GM23248 (cell line): ENCODE measurements at regions not wholly inside any gene's neighbourhood (a gene's known extent, or its start where the extent isn't known, plus 50 kb on each side); places are given as distances from the start of the nearest gene placed in this dataset.
A peak's percentile ranks its signal among the peaks of the same experiment; 100 is the strongest.
"Not testable (repeated sequence)": the region's sequence is repeated elsewhere in the genome, so short reads cannot be mapped to it uniquely, and the experiment has no call there.

ENCODE experiments used
- DNase-seq: peaks from one replicate; pipeline ENCODE4 v3.0.0-alpha.2; 2015
- H2AFZ ChIP-seq: fragments of 200-600 bp; sonication (generic); 2 replicates; pipeline ENCODE4 v1.6.1; 2016; ENCODE audit warnings: antibody characterized with exemption
- H3F3A ChIP-seq: fragments of 200-600 bp; sonication (generic); 2 replicates; pipeline ENCODE4 v1.6.1; 2016; ENCODE audit warnings: mild to moderate bottlenecking, antibody characterized with exemption, mixed run types; ENCODE audit not compliant: insufficient read depth
- H3K27ac ChIP-seq: fragments of 200-600 bp; sonication (generic); 2 replicates; pipeline ENCODE4 v1.5.1; 2016; ENCODE audit warnings: mild to moderate bottlenecking
- H3K27me3 ChIP-seq: fragments of 200-600 bp; sonication (generic); replicated peaks from 2 replicates; pipeline ENCODE4 v1.6.1; 2016; ENCODE audit warnings: mild to moderate bottlenecking; ENCODE audit not compliant: insufficient read depth
- H3K36me3 ChIP-seq: fragments of 200-600 bp; sonication (generic); 2 replicates; pipeline ENCODE4 v1.6.1; 2016; ENCODE audit warnings: low read depth, mild to moderate bottlenecking
- H3K4me1 ChIP-seq: fragments of 200-600 bp; sonication (generic); 2 replicates; pipeline ENCODE4 v1.6.1; 2016; ENCODE audit warnings: mild to moderate bottlenecking; ENCODE audit not compliant: insufficient read depth
- H3K4me2 ChIP-seq: fragments of 200-600 bp; sonication (generic); one replicate; pipeline ENCODE4 v1.6.1; 2016; ENCODE audit warnings: mild to moderate bottlenecking; ENCODE audit not compliant: unreplicated experiment
- H3K4me3 ChIP-seq: fragments of 200-600 bp; sonication (generic); 2 replicates; pipeline ENCODE4 v1.5.1; 2016; ENCODE audit warnings: mild to moderate bottlenecking
- H3K79me2 ChIP-seq: fragments of 200-600 bp; sonication (generic); 2 replicates; pipeline ENCODE4 v1.6.1; 2016; ENCODE audit warnings: mild to moderate bottlenecking; ENCODE audit not compliant: insufficient read depth
- H3K9ac ChIP-seq: fragments of 200-600 bp; sonication (generic); 2 replicates; pipeline ENCODE4 v1.6.1; 2016; ENCODE audit warnings: mild to moderate bottlenecking
- H3K9me2 ChIP-seq: fragments of 200-600 bp; sonication (generic); 2 replicates; pipeline ENCODE4 v1.6.1; 2016; ENCODE audit warnings: mixed run types, mild to moderate bottlenecking, moderate library complexity; ENCODE audit not compliant: insufficient read depth
- H3K9me3 ChIP-seq: fragments of 200-600 bp; sonication (generic); one replicate; pipeline ENCODE4 v1.6.1; 2017; ENCODE audit warnings: low read depth
- H4K20me1 ChIP-seq: fragments of 200-600 bp; sonication (generic); 2 replicates; pipeline ENCODE4 v1.6.0; 2016; ENCODE audit not compliant: insufficient read depth
- EZH2 ChIP-seq: fragments of 200-600 bp; sonication (generic); IDR thresholded peaks from 2 replicates; pipeline ENCODE4 v1.6.1; 2018; ENCODE audit warnings: antibody characterized with exemption, mild to moderate bottlenecking; ENCODE audit not compliant: insufficient read depth, poor library complexity, severe bottlenecking
- EZH2phosphoT487 ChIP-seq: fragments of 200-600 bp; sonication (generic); IDR thresholded peaks from 2 replicates; pipeline ENCODE4 v1.6.1; 2018; ENCODE audit warnings: antibody characterized with exemption, moderate library complexity, mild to moderate bottlenecking, low read depth; ENCODE audit not compliant: insufficient read depth
- WGBS, 2 experiments: methylation state at CpG; one replicate each; pipeline ENCODE4 v1.1.6; 2015 to 2017; ENCODE audit warnings: low lambda C conversion rate in 2 of 2, low coverage in 1 of 2; ENCODE audit errors: missing lambda C conversion rate in 2 of 2; 5-methylcytosine and 5-hydroxymethylcytosine counted together
- in situ Hi-C: fragments of 300-500 bp; cut with MboI; formaldehyde crosslinking; loops from 2 replicates; pipeline ENCODE4 v1.15.0; 2020

DNA sequence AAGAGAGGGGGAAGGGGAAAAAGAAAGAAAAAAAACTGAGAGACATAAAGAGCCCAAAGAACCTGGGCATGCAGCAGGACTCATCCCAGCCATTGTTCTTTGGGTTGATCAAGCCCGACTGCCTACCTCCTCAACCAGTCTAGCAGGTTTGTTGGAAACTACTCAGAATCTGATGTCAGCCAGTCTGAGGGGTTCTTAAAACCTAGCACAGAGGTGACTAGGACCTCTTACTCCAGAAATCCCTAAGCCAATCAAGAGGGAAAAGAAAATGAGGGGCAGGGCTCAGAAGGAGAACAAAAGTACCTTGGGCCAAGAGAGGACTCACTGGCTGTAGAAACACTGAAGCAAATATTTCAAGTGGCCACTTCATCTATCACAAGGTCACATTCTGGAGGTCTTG lies 228.0 kb downstream of the AASDHPPT start:
- no peaks in the 10 kb centered on the region for H3K36me3 ChIP-seq
- H2AFZ ChIP-seq = no peak overlapping the region
- H3K9ac ChIP-seq = no peak overlapping the region
- H3K27me3 ChIP-seq = no peaks in the 10 kb centered on the region
- no peak overlapping the region for H3K27ac ChIP-seq
- no peaks in the 10 kb centered on the region for H3K9me2 ChIP-seq
- no peak for TF ChIP-seq EZH2
- no peak for TF ChIP-seq EZH2phosphoT487
- H4K20me1 ChIP-seq = no peaks in the 10 kb centered on the region
- no peak overlapping the region for H3K4me3 ChIP-seq
- WGBS, 2 experiments = 78% methylated on average over 1 of the region's 1 CpG
- 0 out of 2 replicates have a peak, but pooled peaks cover 7% of the 10 kb centered on the region for H3K4me1 ChIP-seq
- H3K9me3 ChIP-seq = no peaks in the 10 kb centered on the region
- in situ Hi-C loops = no loop called here
- H3F3A ChIP-seq = no peaks in the 10 kb centered on the region
- no peak overlapping the region for H3K4me2 ChIP-seq
- DNase-seq = no peak
- H3K79me2 ChIP-seq = no peaks in the 10 kb centered on the region

DNA sequence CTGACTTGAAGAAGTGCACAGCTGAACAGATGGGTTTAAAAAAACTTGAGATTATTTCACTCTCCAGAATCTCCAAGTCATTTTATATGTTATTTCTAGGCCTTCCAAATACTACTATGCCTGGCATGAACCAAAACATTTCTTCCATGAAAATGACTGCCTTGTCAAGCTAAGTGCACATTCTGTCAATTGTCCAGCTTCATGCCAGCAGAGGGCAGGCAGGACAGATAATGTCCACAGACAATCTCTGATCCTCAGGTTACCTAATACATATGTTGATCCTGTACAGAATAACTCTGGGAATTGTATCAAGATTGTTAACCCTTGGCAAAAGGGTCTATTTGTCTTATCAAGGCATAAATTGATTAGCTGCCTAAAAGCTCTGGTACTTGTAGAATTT lies 229.5 kb downstream of the AASDHPPT start:
- Histone ChIP-seq H4K20me1 (no peaks in the 10 kb centered on the region), H2AFZ (no peak overlapping the region), H3K4me3 (no peak overlapping the region), H3K9me3 (no peaks in the 10 kb centered on the region), H3K79me2 (no peaks in the 10 kb centered on the region), H3F3A (no peaks in the 10 kb centered on the region), H3K4me2 (no peak overlapping the region), H3K36me3 (no peaks in the 10 kb centered on the region), H3K4me1 (peaks cover 13% of the 10 kb centered on the region), H3K9me2 (no peaks in the 10 kb centered on the region), H3K27ac (no peak overlapping the region), H3K27me3 (no peaks in the 10 kb centered on the region), H3K9ac (no peak overlapping the region)
- peak; percentile 19 for DNase-seq
- in situ Hi-C loops = no loop called here
- no peak for TF ChIP-seq EZH2
- no peak for TF ChIP-seq EZH2phosphoT487

GRCh38 chr11:106309070-106309684 lies 231.7 kb downstream of the AASDHPPT start:
- Histone ChIP-seq H3K9ac (no peak overlapping the region), H3K4me2 (no peak overlapping the region), H3K4me3 (no peak overlapping the region), H3K27ac (no peak overlapping the region), H3K9me2 (no peaks in the 10 kb centered on the region), H3K36me3 (no peaks in the 10 kb centered on the region), H3K27me3 (no peaks in the 10 kb centered on the region), H3F3A (no peaks in the 10 kb centered on the region), H2AFZ (no peak overlapping the region), H3K79me2 (no peaks in the 10 kb centered on the region), H3K4me1 (peaks cover 11% of the 10 kb centered on the region), H4K20me1 (no peaks in the 10 kb centered on the region), H3K9me3 (no peaks in the 10 kb centered on the region)
- in situ Hi-C loops = no loop called here
- no peak for TF ChIP-seq EZH2
- no peak for TF ChIP-seq EZH2phosphoT487
- WGBS, 2 experiments = 93 to 95% methylated on average over 2 of the region's 2 CpGs
- DNase-seq = no peak

GRCh38 chr11:106311531-106312230 lies 234.2 kb downstream of the AASDHPPT start:
- H3K4me2 ChIP-seq = peak overlapping the region; percentile 15
- no peaks in the 10 kb centered on the region for H3K79me2 ChIP-seq
- H3F3A ChIP-seq = no peaks in the 10 kb centered on the region
- no peak for TF ChIP-seq EZH2phosphoT487
- no peak for TF ChIP-seq EZH2
- H3K4me3 ChIP-seq = no peak overlapping the region
- no peaks in the 10 kb centered on the region for H3K9me3 ChIP-seq
- H3K4me1 ChIP-seq = peaks cover 7% of the 10 kb centered on the region
- no peak overlapping the region for H3K9ac ChIP-seq
- peak; percentile 38 for DNase-seq
- in situ Hi-C loops = no loop called here
- no peaks in the 10 kb centered on the region for H3K36me3 ChIP-seq
- no peaks in the 10 kb centered on the region for H3K27me3 ChIP-seq
- WGBS, 2 experiments = 53 to 55% methylated on average over 3 of the region's 3 CpGs
- H3K27ac ChIP-seq = no peak overlapping the region
- H2AFZ ChIP-seq = no peak overlapping the region
- no peaks in the 10 kb centered on the region for H3K9me2 ChIP-seq
- no peaks in the 10 kb centered on the region for H4K20me1 ChIP-seq

DNA sequence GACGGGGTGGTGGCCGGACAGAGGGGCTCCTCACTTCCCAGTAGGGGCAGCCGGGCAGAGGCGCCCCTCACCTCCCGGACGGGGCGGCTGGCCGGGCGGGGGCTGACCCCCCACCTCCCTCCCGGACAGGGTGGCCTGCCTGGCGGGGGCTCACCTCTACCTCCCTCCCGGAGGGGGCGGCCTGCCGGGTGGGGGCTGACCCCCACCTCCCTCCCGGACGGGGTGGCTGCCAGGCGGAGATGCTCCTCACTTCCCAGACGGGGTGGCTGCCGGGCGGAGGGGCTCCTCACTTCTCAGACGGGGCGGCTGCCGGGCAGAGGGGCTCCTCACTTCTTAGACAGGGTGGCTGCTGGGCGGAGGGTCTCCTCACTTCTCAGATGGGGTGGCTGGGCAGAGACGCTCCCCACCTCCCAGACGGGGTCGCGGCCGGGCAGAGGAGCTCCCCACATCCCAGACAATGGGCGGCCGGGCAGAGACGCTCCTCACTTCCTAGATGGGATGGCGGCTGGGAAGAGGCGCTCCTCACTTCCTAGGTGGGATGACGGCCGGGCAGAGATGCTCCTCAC lies 239.8 kb downstream of the AASDHPPT start:
- H3K9ac ChIP-seq, H3K9me3 ChIP-seq, H3K36me3 ChIP-seq, H3K9me2 ChIP-seq, H3K27me3 ChIP-seq, H3K4me3 ChIP-seq, H3K27ac ChIP-seq, H3K79me2 ChIP-seq, H2AFZ ChIP-seq, in situ Hi-C loops, H3F3A ChIP-seq, H3K4me1 ChIP-seq, H4K20me1 ChIP-seq, H3K4me2 ChIP-seq, DNase-seq: not testable (repeated sequence)
- 92% methylated on average over 12 to 27 of the region's 36 CpGs for WGBS, 2 experiments
